Small intestine (tissue), 7 donors: ENCODE measurements at regions not wholly inside any gene's neighbourhood (a gene's known extent, or its start where the extent isn't known, plus 50 kb on each side); places are given as distances from the start of the nearest gene placed in this dataset.

Source experiments
- DNase-seq, 2 donors: peaks; one replicate each; pipeline versions ENCODE4 v3.0.0 to v3.0.0-alpha.2; 2013
- FAIRE-seq: peaks from 2 replicates; lab custom pipeline; 2012; peaks lifted over from hg19 to GRCh38; lab: Jason Lieb, UNC
- H3K27ac ChIP-seq, 3 donors: one replicate each; pipeline ENCODE4 v1.5.1; 2013; ENCODE audit warnings: low read length in 2 of 3, mild to moderate bottlenecking in 2 of 3, control low read depth in 1 of 3, inconsistent platforms in 1 of 3, low read depth in 1 of 3, moderate library complexity in 1 of 3
- H3K27me3 ChIP-seq, 3 donors: one replicate each; pipeline ENCODE4 v1.6.1; 2013; ENCODE audit warnings: low read length in 3 of 3, inconsistent platforms in 1 of 3; ENCODE audit not compliant: control insufficient read depth in 3 of 3, insufficient read depth in 3 of 3
- H3K36me3 ChIP-seq, 3 donors: one replicate each; pipeline ENCODE4 v1.6.1; 2013; ENCODE audit warnings: low read length in 3 of 3, inconsistent platforms in 1 of 3, low read depth in 1 of 3, mild to moderate bottlenecking in 1 of 3, moderate library complexity in 1 of 3; ENCODE audit not compliant: control insufficient read depth in 3 of 3, insufficient read depth in 2 of 3
- H3K4me1 ChIP-seq, 3 donors: one replicate each; pipeline ENCODE4 v1.6.1; 2013; ENCODE audit warnings: low read length in 2 of 3, inconsistent platforms in 1 of 3, low read depth in 1 of 3, mild to moderate bottlenecking in 1 of 3, moderate library complexity in 1 of 3; ENCODE audit not compliant: control insufficient read depth in 3 of 3, insufficient read depth in 2 of 3
- H3K4me3 ChIP-seq, 3 donors: one replicate each; pipeline ENCODE4 v1.5.1; 2013; ENCODE audit warnings: low read length in 3 of 3, control low read depth in 1 of 3, inconsistent platforms in 1 of 3, low read depth in 1 of 3, mild to moderate bottlenecking in 1 of 3, moderate library complexity in 1 of 3
- H3K9me3 ChIP-seq, 2 donors: one replicate each; pipeline ENCODE4 v1.6.1; 2013; ENCODE audit warnings: low read depth in 1 of 2, low read length in 1 of 2; ENCODE audit not compliant: control insufficient read depth in 2 of 2, insufficient read depth in 1 of 2
- WGBS, 3 donors: extraction: QIAGEN DNeasy Blood & Tissue Kit; methylation state at CpG; one replicate each; pipeline ENCODE4 v1.1.7; 2013; 5-methylcytosine and 5-hydroxymethylcytosine counted together
- donor health status: healthy with polysubstance abuse.
- donor health status: control.
- donor health status: control.
- donor health status: Bipolar disorder and iron deficiency.
- donor health status: healthy.

- Histone ChIP-seq H3K27me3 (no peaks in the 10 kb centered on the region), H3K27ac (no peak overlapping the region), H3K9me3 (no peaks in the 10 kb centered on the region), H3K4me1 (no peaks in the 10 kb centered on the region), H3K36me3 (no peaks in the 10 kb centered on the region), H3K4me3 (no peak overlapping the region)
- WGBS, 3 donors = 68 to 79% (median 75%) methylated on average over 24 to 26 of the region's 26 CpGs
- no peak for FAIRE-seq
- no peak for DNase-seq
Observed at GRCh38 chr20:24873025-24873620, 75.9 kb upstream of the CST7 start.

- Histone ChIP-seq H3K4me3 (no peak overlapping the region), H3K36me3 (no peaks in the 10 kb centered on the region), H3K27me3 (no peaks in the 10 kb centered on the region), H3K27ac (no peak overlapping the region), H3K9me3 (no peaks in the 10 kb centered on the region), H3K4me1 (no peaks in the 10 kb centered on the region)
- FAIRE-seq = no peak
- WGBS, 3 donors = 43 to 74% (median 56%) methylated on average over 7 of the region's 7 CpGs
- no peak for DNase-seq
Observed at GRCh38 chr20:24875078-24875477, 74.0 kb upstream of the CST7 start.

DNA sequence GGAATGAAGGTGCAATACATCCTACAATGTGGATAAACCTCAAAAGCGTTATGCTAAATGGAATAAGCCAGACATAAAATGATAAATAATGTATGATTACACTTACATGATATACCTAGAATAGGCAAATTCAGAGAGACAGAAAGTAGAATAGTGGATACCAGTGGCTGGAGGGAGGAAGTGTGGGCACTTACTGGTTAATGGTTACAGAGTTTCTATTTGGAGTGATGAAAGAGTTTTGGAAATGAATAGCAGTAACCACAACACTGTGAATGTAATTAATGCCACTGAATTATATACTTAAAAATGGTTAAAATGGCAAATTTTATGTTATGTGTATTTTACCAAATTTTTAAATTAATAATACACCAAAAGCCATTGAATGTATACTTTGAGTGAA lies 71.4 kb upstream of the CST7 start:
- FAIRE-seq (no peak), DNase-seq (no peak)
- H3K27me3 ChIP-seq = no peaks in the 10 kb centered on the region
- H3K27ac ChIP-seq = no peak overlapping the region
- H3K9me3 ChIP-seq = peaks cover 0 to 2% of the 10 kb centered on the region in 2 donors
- WGBS, 3 donors = 85 to 97% (median 93%) methylated on average over 1 of the region's 1 CpG
- no peak overlapping the region for H3K4me3 ChIP-seq
- H3K36me3 ChIP-seq = no peaks in the 10 kb centered on the region
- H3K4me1 ChIP-seq = no peaks in the 10 kb centered on the region

DNA sequence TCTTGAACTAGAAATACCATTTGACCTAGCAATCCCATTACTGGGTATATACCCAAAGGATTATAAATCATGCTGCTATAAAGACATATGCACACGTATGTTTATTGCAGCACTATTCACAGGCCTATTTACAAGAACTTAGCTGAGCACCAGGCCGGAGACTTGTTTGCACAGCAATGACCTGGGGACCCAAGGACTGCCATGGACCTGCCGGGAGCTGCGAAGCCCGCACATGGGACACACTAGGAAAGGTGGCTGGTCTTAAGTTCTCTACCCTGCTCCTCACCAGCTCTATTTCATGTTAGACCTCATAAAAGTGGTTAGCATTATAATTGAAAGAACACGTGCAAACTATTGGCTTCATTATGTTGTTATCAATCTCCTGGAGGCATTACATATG lies 70.4 kb upstream of the CST7 start:
- WGBS, 3 donors = 71 to 84% (median 74%) methylated on average over 6 of the region's 6 CpGs
- Histone ChIP-seq H3K36me3 (no peaks in the 10 kb centered on the region), H3K27ac (no peak overlapping the region), H3K27me3 (no peaks in the 10 kb centered on the region), H3K9me3 (peaks cover 0 to 4% of the 10 kb centered on the region in 2 donors), H3K4me3 (no peak overlapping the region), H3K4me1 (no peaks in the 10 kb centered on the region)
- DNase-seq (no peak), FAIRE-seq (no peak)

DNA sequence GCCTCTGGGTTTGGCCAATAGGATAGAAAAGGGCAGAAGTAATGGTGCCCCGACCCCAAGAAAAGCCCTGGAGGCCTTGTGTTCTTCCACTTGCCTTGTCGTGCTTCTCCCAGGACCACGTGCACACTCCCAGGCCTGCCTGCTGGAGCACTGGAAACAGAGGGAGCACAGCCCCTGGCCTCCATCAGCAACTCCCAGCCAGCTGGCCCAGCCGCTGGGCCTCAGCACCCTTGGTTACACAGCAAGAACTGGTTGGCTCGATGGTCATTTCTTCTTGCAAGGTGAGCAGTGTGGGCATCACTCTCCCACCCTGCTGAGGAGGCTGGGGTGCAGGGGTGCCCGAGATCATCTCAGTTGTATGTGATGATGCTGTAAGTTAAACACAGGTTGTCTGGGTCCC lies 69.2 kb upstream of the CST7 start:
- no peak for FAIRE-seq
- WGBS, 3 donors = 82 to 88% (median 85%) methylated on average over 6 of the region's 6 CpGs

GRCh38 chr20:24880356-24880755 lies 68.7 kb upstream of the CST7 start:
- Histone ChIP-seq H3K36me3 (no peaks in the 10 kb centered on the region), H3K27ac (no peak overlapping the region), H3K4me3 (no peak overlapping the region), H3K27me3 (no peaks in the 10 kb centered on the region), H3K4me1 (no peaks in the 10 kb centered on the region), H3K9me3 (peaks cover 0 to 4% of the 10 kb centered on the region in 2 donors)
- no peak for FAIRE-seq
- no peak for DNase-seq
- 63 to 83% (median 72%) methylated on average over 3 of the region's 3 CpGs for WGBS, 3 donors

More for the DNA sequence above, 69.2 kb upstream of the CST7 start:
- H3K4me3 ChIP-seq = no peak overlapping the region
- no peak for DNase-seq
- H3K9me3 ChIP-seq = peaks cover 0 to 4% of the 10 kb centered on the region in 2 donors
- H3K4me1 ChIP-seq = no peaks in the 10 kb centered on the region
- H3K36me3 ChIP-seq = no peaks in the 10 kb centered on the region
- H3K27me3 ChIP-seq = no peaks in the 10 kb centered on the region
- no peak overlapping the region for H3K27ac ChIP-seq

GRCh38 chr20:24890286-24890685 lies 58.8 kb upstream of the CST7 start:
- no peak for FAIRE-seq
- no peaks in the 10 kb centered on the region for H3K36me3 ChIP-seq
- H3K9me3 ChIP-seq = no peaks in the 10 kb centered on the region
- DNase-seq = no peak
- no peaks in the 10 kb centered on the region for H3K27me3 ChIP-seq
- H3K4me3 ChIP-seq = no peak overlapping the region
- no peak overlapping the region for H3K27ac ChIP-seq
- no peaks in the 10 kb centered on the region for H3K4me1 ChIP-seq
- 89 to 94% (median 93%) methylated on average over 9 of the region's 9 CpGs for WGBS, 3 donors

- Histone ChIP-seq H3K27ac (no peak overlapping the region), H3K27me3 (no peaks in the 10 kb centered on the region), H3K4me1 (no peaks in the 10 kb centered on the region), H3K9me3 (no peaks in the 10 kb centered on the region), H3K4me3 (no peak overlapping the region), H3K36me3 (no peaks in the 10 kb centered on the region)
- FAIRE-seq (no peak), DNase-seq (no peak)
- WGBS, 3 donors = 91% methylated on average over 34 of the region's 34 CpGs
Observed at GRCh38 chr20:24891546-24892393, 57.3 kb upstream of the CST7 start.
